SJCRH30 (cell line): ENCODE measurements at regions not wholly inside any gene's neighbourhood (a gene's known extent, or its start where the extent isn't known, plus 50 kb on each side); places are given as distances from the start of the nearest gene placed in this dataset.

Experiments
- DNase-seq, 2 experiments: peaks; one replicate each; pipeline ENCODE4 v3.0.0-alpha.2; 2015 to 2020
- H3K27ac ChIP-seq: fragments of 250-450 bp; sonication (Bioruptor Pico); 2 replicates; pipeline ENCODE4 v1.5.1; 2020; ENCODE audit warnings: mild to moderate bottlenecking, moderate library complexity
- H3K27me3 ChIP-seq: fragments of 250-450 bp; sonication (Bioruptor Pico); 2 replicates; pipeline ENCODE4 v1.5.1; 2020; ENCODE audit warnings: mild to moderate bottlenecking, moderate library complexity
- H3K36me3 ChIP-seq: fragments of 250-450 bp; sonication (Bioruptor Pico); 2 replicates; pipeline ENCODE4 v1.5.1; 2020; ENCODE audit warnings: mild to moderate bottlenecking, moderate library complexity
- H3K4me1 ChIP-seq: fragments of 250-450 bp; sonication (Bioruptor Pico); 2 replicates; pipeline ENCODE4 v1.5.1; 2020; ENCODE audit warnings: mild to moderate bottlenecking, moderate library complexity
- H3K4me3 ChIP-seq: fragments of 250-450 bp; sonication (Bioruptor Pico); 2 replicates; pipeline ENCODE4 v1.5.1; 2020; ENCODE audit warnings: mild to moderate bottlenecking, moderate library complexity
- H3K9me3 ChIP-seq: fragments of 250-450 bp; sonication (Bioruptor Pico); replicated peaks from 2 replicates; pipeline ENCODE4 v1.5.1; 2020; ENCODE audit warnings: mild to moderate bottlenecking, moderate library complexity

- H3K27me3 ChIP-seq: no peaks in the 10 kb centered on the region
- no peaks in the 10 kb centered on the region for H3K9me3 ChIP-seq
- no peaks in the 10 kb centered on the region for H3K36me3 ChIP-seq
- no peak overlapping the region for H3K27ac ChIP-seq
- H3K4me3 ChIP-seq: no peak overlapping the region
- no peaks in the 10 kb centered on the region for H3K4me1 ChIP-seq
- no peak for DNase-seq
Measured at GRCh38 chr3:59551834-59552233, 502.0 kb upstream of the CFAP20DC start.

DNA sequence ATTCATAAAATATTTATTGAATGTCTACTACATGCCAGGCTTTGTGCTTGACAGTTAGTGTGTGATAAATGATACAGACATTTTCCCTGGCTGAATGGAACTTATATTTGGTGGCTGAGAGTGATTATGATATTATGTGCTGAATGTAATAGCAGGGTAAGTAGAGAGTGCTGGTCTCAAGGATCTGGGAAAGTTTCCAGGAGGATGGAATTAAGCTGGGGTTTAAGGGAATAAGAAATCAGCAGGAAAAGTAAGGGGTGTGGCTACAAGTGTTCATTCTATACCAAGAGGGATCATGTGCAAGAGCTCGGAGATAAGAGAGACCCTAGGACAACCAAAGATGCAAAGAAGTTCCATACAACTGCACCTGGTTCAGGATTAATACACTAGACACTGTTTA lies 500.1 kb upstream of the CFAP20DC start:
- no peak for DNase-seq
- Histone ChIP-seq H3K9me3 (no peaks in the 10 kb centered on the region), H3K36me3 (no peaks in the 10 kb centered on the region), H3K4me3 (no peak overlapping the region), H3K27ac (no peak overlapping the region), H3K27me3 (no peaks in the 10 kb centered on the region), H3K4me1 (no peaks in the 10 kb centered on the region)

DNA sequence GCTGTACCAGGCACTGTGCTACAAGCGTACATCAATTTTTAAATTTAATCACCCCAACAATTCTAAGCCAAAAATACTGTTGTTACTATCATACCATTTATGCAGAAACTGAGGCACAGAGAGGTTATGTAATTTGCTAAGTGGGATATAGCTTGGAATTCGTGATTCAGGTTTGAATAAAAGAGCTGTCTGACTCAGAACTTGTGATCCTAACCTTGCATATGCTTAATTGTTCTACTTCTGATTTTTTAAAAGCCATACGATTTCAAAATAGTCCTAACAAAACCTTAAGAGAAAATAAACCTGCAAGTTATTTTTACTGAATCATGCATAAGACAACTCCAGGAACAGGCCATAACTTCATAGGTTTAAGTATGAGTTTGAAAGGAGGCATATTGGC lies 498.0 kb upstream of the CFAP20DC start:
- no peaks in the 10 kb centered on the region for H3K27me3 ChIP-seq

DNA sequence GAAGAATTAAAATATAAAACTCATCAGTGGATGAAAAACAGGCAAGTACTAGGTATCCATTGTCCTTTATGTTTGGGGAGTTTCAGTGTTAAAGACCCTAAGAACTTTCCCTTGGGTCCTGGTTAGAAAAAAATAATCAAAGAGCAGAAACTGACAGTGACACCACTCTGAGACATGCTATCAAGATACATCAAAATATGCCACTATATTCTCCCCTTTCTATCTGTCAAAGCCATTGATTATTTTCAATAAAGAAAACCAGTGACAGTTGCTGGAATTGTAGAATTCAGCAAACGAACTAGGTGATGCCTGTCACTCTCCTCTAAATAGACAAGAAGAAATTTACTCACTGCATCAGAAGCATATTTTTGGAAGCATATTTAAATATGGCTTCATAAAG lies 496.7 kb upstream of the CFAP20DC start:
- H3K4me1 ChIP-seq: no peaks in the 10 kb centered on the region
- H3K36me3 ChIP-seq: no peaks in the 10 kb centered on the region
- H3K4me3 ChIP-seq: no peak overlapping the region
- no peaks in the 10 kb centered on the region for H3K27me3 ChIP-seq
- H3K27ac ChIP-seq: no peak overlapping the region
- H3K9me3 ChIP-seq: no peaks in the 10 kb centered on the region
- no peak for DNase-seq

More for the DNA sequence above, 498.0 kb upstream of the CFAP20DC start:
- Histone ChIP-seq H3K4me3 (no peak overlapping the region), H3K4me1 (no peaks in the 10 kb centered on the region), H3K36me3 (no peaks in the 10 kb centered on the region), H3K9me3 (no peaks in the 10 kb centered on the region), H3K27ac (no peak overlapping the region)
- DNase-seq: no peak

GRCh38 chr3:59545374-59545773 lies 495.5 kb upstream of the CFAP20DC start:
- no peak for DNase-seq
- Histone ChIP-seq H3K27me3 (no peaks in the 10 kb centered on the region), H3K4me3 (no peak overlapping the region), H3K9me3 (no peaks in the 10 kb centered on the region), H3K27ac (no peak overlapping the region), H3K36me3 (no peaks in the 10 kb centered on the region), H3K4me1 (no peaks in the 10 kb centered on the region)

DNA sequence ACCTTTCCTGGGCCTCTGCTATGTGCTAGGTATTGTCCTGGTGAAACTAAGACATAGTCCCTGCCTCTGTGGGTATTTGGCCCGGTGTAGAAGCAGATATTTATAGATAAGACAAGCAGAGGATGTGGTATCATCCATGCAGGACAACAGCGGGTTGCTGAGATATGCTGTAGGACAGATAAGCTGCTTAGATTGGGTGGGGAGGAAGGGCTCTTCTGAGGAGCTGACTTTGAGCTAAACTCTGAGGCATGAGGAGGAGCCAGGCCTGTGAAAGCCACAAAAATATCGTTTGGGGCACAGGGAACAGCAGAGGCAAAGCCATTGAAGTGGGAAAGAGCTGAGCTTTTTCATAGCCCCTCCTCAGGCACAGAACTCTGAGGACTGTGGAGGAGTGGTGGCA lies 492.5 kb upstream of the CFAP20DC start:
- H3K36me3 ChIP-seq: no peaks in the 10 kb centered on the region
- no peaks in the 10 kb centered on the region for H3K27me3 ChIP-seq
- H3K4me1 ChIP-seq: no peaks in the 10 kb centered on the region
- H3K9me3 ChIP-seq: no peaks in the 10 kb centered on the region
- H3K27ac ChIP-seq: no peak overlapping the region
- DNase-seq: no peak
- no peak overlapping the region for H3K4me3 ChIP-seq

GRCh38 chr3:59540696-59541095 lies 490.9 kb upstream of the CFAP20DC start:
- Histone ChIP-seq H3K27me3 (no peaks in the 10 kb centered on the region), H3K4me3 (no peak overlapping the region), H3K4me1 (no peaks in the 10 kb centered on the region), H3K36me3 (no peaks in the 10 kb centered on the region), H3K27ac (no peak overlapping the region), H3K9me3 (no peaks in the 10 kb centered on the region)
- DNase-seq: no peak

- no peaks in the 10 kb centered on the region for H3K9me3 ChIP-seq
- no peaks in the 10 kb centered on the region for H3K36me3 ChIP-seq
- no peak overlapping the region for H3K27ac ChIP-seq
- no peak overlapping the region for H3K4me3 ChIP-seq
- H3K4me1 ChIP-seq: no peaks in the 10 kb centered on the region
- H3K27me3 ChIP-seq: no peaks in the 10 kb centered on the region
- peak in 1 of 2 experiments; percentile 2 for DNase-seq
Measured at GRCh38 chr3:59540241-59540640, 490.4 kb upstream of the CFAP20DC start.

GRCh38 chr3:59538753-59539432 lies 489.1 kb upstream of the CFAP20DC start:
- H3K4me1 ChIP-seq: no peaks in the 10 kb centered on the region
- H3K36me3 ChIP-seq: no peaks in the 10 kb centered on the region
- no peaks in the 10 kb centered on the region for H3K9me3 ChIP-seq
- no peak for DNase-seq
- no peak overlapping the region for H3K4me3 ChIP-seq
- H3K27me3 ChIP-seq: no peaks in the 10 kb centered on the region
- H3K27ac ChIP-seq: no peak overlapping the region

GRCh38 chr3:59535791-59536221 lies 486.0 kb upstream of the CFAP20DC start:
- H3K36me3 ChIP-seq: no peaks in the 10 kb centered on the region
- H3K27ac ChIP-seq: no peak overlapping the region
- H3K27me3 ChIP-seq: no peaks in the 10 kb centered on the region
- no peak overlapping the region for H3K4me3 ChIP-seq
- H3K9me3 ChIP-seq: no peaks in the 10 kb centered on the region
- H3K4me1 ChIP-seq: no peaks in the 10 kb centered on the region
- DNase-seq: no peak

DNA sequence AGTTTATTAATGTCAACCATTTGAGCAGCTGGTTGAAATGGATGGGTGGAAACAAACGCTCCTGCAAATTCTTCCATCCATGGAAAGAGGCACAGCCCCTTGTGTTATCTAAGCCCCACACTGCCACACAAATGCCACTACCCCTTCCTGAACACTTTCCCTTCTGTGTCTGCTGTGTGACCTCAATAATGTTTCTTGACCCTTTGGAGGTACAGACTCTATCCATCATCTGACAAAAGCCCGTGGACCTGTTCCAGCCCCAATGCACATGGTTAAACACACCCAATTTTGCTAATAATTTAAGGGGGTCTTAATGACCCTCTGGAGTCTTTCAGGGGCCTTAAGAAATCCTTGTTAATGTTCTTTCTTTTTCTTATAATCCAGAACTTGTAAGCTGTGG lies 482.2 kb upstream of the CFAP20DC start:
- H3K27ac ChIP-seq: no peak overlapping the region
- H3K27me3 ChIP-seq: no peaks in the 10 kb centered on the region
- no peaks in the 10 kb centered on the region for H3K36me3 ChIP-seq
- no peaks in the 10 kb centered on the region for H3K9me3 ChIP-seq
- no peaks in the 10 kb centered on the region for H3K4me1 ChIP-seq
- H3K4me3 ChIP-seq: no peak overlapping the region
- DNase-seq: no peak

GRCh38 chr3:59531066-59531745 lies 481.4 kb upstream of the CFAP20DC start:
- Histone ChIP-seq H3K9me3 (no peaks in the 10 kb centered on the region), H3K4me1 (no peaks in the 10 kb centered on the region), H3K27ac (no peak overlapping the region), H3K27me3 (no peaks in the 10 kb centered on the region), H3K36me3 (no peaks in the 10 kb centered on the region), H3K4me3 (no peak overlapping the region)
- DNase-seq: no peak

DNA sequence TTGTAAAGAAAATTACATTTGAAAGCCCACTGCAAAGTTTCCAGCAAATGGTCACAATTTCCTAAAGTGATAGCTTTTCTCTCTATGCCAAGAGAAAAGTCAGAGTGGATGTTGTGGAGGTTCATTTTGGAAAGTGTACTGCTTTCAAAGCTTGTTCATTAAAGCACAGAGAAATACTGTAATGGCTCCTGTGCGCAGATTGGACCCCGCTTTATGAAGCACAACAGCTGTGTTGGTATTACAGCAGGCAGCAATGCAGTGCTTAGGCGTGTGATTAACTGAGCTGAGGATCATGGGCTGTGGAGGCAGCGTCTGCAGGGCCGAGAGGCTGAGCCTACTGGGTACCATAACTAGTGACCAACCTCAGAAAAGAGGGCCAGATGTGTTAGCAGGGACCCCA lies 478.4 kb upstream of the CFAP20DC start:
- no peaks in the 10 kb centered on the region for H3K4me1 ChIP-seq
- no peaks in the 10 kb centered on the region for H3K27me3 ChIP-seq
- H3K36me3 ChIP-seq: no peaks in the 10 kb centered on the region
- DNase-seq: peak; percentile 1 to 13
- H3K4me3 ChIP-seq: no peak overlapping the region
- no peak overlapping the region for H3K27ac ChIP-seq
- no peaks in the 10 kb centered on the region for H3K9me3 ChIP-seq

DNA sequence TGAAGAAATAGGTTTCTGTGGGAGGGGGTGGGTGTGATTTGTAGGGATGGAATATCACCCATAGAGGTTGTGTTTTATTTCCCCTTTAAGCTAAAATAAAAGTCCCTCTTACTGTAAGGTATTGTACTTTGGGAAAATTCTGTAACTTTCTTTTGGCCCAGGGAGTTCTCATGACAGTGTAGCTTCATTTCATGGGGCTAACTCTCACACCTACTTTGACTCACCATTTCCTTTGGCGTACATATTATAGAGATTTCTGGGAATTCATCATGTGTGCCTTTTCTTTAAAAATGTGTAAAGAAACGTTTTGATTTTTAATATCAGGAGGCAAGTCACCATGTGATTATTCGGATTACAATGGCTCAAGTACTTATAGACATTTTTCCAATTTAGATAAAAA lies 477.7 kb upstream of the CFAP20DC start:
- no peak overlapping the region for H3K27ac ChIP-seq
- no peaks in the 10 kb centered on the region for H3K27me3 ChIP-seq
- no peak overlapping the region for H3K4me3 ChIP-seq
- H3K4me1 ChIP-seq: no peaks in the 10 kb centered on the region
- no peaks in the 10 kb centered on the region for H3K36me3 ChIP-seq
- no peaks in the 10 kb centered on the region for H3K9me3 ChIP-seq
- no peak for DNase-seq

DNA sequence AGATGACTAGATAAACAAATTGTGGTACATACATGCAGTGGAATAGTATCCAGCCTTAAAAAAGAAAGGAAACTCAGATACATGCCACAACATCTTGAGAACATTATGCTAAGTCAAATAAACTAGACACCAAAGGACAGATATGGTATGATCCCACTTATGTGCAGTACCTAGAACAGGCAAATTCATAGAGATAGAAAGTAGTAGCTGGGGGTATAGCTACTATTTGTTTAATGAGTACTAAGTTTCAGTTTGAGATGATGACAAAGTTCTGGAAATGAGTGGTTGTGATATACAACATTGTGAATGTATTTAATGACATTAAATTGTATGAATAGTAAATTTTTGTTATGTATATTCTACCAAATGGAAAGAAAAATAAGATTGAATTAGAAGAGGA lies 477.2 kb upstream of the CFAP20DC start:
- Histone ChIP-seq H3K4me3 (no peak overlapping the region), H3K36me3 (no peaks in the 10 kb centered on the region), H3K4me1 (no peaks in the 10 kb centered on the region), H3K27me3 (no peaks in the 10 kb centered on the region), H3K9me3 (no peaks in the 10 kb centered on the region), H3K27ac (no peak overlapping the region)
- DNase-seq: no peak

GRCh38 chr3:59522550-59522949 lies 472.7 kb upstream of the CFAP20DC start:
- Histone ChIP-seq H3K27ac (no peak overlapping the region), H3K36me3 (no peaks in the 10 kb centered on the region), H3K4me1 (no peaks in the 10 kb centered on the region), H3K4me3 (no peak overlapping the region), H3K9me3 (no peaks in the 10 kb centered on the region), H3K27me3 (no peaks in the 10 kb centered on the region)
- no peak for DNase-seq
